H9 (cell line): ENCODE measurements at regions not wholly inside any gene's neighbourhood (a gene's known extent, or its start where the extent isn't known, plus 50 kb on each side); places are given as distances from the start of the nearest gene placed in this dataset.

Source experiments
- DNase-seq: peaks from one replicate; pipeline ENCODE4 v3.0.0-alpha.2; 2017
- H2AFZ ChIP-seq: one replicate; pipeline ENCODE4 v1.6.1; 2013; ENCODE audit warnings: mild to moderate bottlenecking, low read length, control low read depth, moderate library complexity
- H2AK5ac ChIP-seq: 2 replicates; pipeline ENCODE4 v1.6.1; 2013; ENCODE audit warnings: low read length, control low read depth, mixed read lengths; ENCODE audit not compliant: insufficient read length
- H2BK120ac ChIP-seq: one replicate; pipeline ENCODE4 v1.6.1; 2013; ENCODE audit warnings: low read depth, mild to moderate bottlenecking, low read length, control low read depth, inconsistent platforms; ENCODE audit not compliant: poor library complexity, severe bottlenecking
- H2BK12ac ChIP-seq: 2 replicates; pipeline ENCODE4 v1.6.1; 2013; ENCODE audit warnings: low read length, control low read depth, mixed read lengths, low read depth; ENCODE audit not compliant: insufficient read length
- H2BK15ac ChIP-seq: 2 replicates; pipeline ENCODE4 v1.6.1; 2013; ENCODE audit warnings: low read depth, low read length, control low read depth
- H2BK20ac ChIP-seq: one replicate; pipeline ENCODE4 v1.6.1; 2013; ENCODE audit warnings: low read depth, mild to moderate bottlenecking, low read length, control low read depth, inconsistent platforms; ENCODE audit not compliant: poor library complexity, severe bottlenecking
- H2BK5ac ChIP-seq: 2 replicates; pipeline ENCODE4 v1.6.1; 2013; ENCODE audit warnings: low read length, control low read depth, mixed read lengths; ENCODE audit not compliant: insufficient read length
- H3K14ac ChIP-seq: 2 replicates; pipeline ENCODE4 v1.6.1; 2013; ENCODE audit warnings: low read length, control low read depth; ENCODE audit not compliant: insufficient read depth
- H3K18ac ChIP-seq: 2 replicates; pipeline ENCODE4 v1.6.1; 2013; ENCODE audit warnings: low read depth, mild to moderate bottlenecking, mixed read lengths, low read length, control low read depth; ENCODE audit not compliant: insufficient read length
- H3K23ac ChIP-seq: 2 replicates; pipeline ENCODE4 v1.6.1; 2013; ENCODE audit warnings: low read length, control low read depth, mixed read lengths, low read depth; ENCODE audit not compliant: insufficient read length
- H3K23me2 ChIP-seq: 2 replicates; pipeline ENCODE4 v1.6.1; 2013; ENCODE audit warnings: low read depth, mild to moderate bottlenecking, mixed read lengths, low read length, control low read depth; ENCODE audit not compliant: insufficient read length, poor library complexity, severe bottlenecking
- H3K27ac ChIP-seq: 2 replicates; pipeline ENCODE4 v1.5.1; 2013; ENCODE audit warnings: low read length, control low read depth, mixed read lengths, low read depth; ENCODE audit not compliant: insufficient read length
- H3K27me3 ChIP-seq: 2 replicates; pipeline ENCODE4 v1.6.1; 2013; ENCODE audit warnings: low read length, control low read depth, inconsistent platforms; ENCODE audit not compliant: insufficient read depth
- H3K4ac ChIP-seq: 2 replicates; pipeline ENCODE4 v1.6.1; 2013; ENCODE audit warnings: low read depth, mild to moderate bottlenecking, control low read depth, inconsistent platforms, low read length, moderate library complexity
- H3K4me1 ChIP-seq: 2 replicates; pipeline ENCODE4 v1.6.1; 2013; ENCODE audit warnings: low read length, control low read depth, inconsistent platforms; ENCODE audit not compliant: insufficient read depth
- H3K4me2 ChIP-seq: 2 replicates; pipeline ENCODE4 v1.6.1; 2013; ENCODE audit warnings: low read length, control low read depth, mixed read lengths; ENCODE audit not compliant: insufficient read length, insufficient read depth
- H3K56ac ChIP-seq: 2 replicates; pipeline ENCODE4 v1.6.1; 2013; ENCODE audit warnings: low read depth, mild to moderate bottlenecking, mixed read lengths, low read length, control low read depth; ENCODE audit not compliant: insufficient read length
- H3K79me1 ChIP-seq: 2 replicates; pipeline ENCODE4 v1.6.1; 2013; ENCODE audit warnings: low read depth, mild to moderate bottlenecking, moderate library complexity, low read length, control low read depth, inconsistent platforms; ENCODE audit not compliant: insufficient read depth, poor library complexity, severe bottlenecking
- H3K79me2 ChIP-seq: 2 replicates; pipeline ENCODE4 v1.6.1; 2013; ENCODE audit warnings: low read length, control low read depth, inconsistent platforms; ENCODE audit not compliant: insufficient read depth
- H3K9ac ChIP-seq: 2 replicates; pipeline ENCODE4 v1.6.1; 2013; ENCODE audit warnings: low read length, control low read depth, mixed read lengths; ENCODE audit not compliant: insufficient read length; ENCODE audit errors: extremely low read depth
- H3K9me3 ChIP-seq: one replicate; pipeline ENCODE4 v1.6.1; 2013; ENCODE audit warnings: low read depth, low read length, inconsistent platforms; ENCODE audit not compliant: control insufficient read depth
- H3T11ph ChIP-seq: one replicate; pipeline ENCODE4 v1.6.1; 2013; ENCODE audit warnings: mild to moderate bottlenecking, low read length, control low read depth, inconsistent platforms
- H4K20me1 ChIP-seq: one replicate; pipeline ENCODE4 v1.6.1; 2013; ENCODE audit not compliant: control insufficient read depth, insufficient read length, insufficient read depth
- H4K5ac ChIP-seq: 2 replicates; pipeline ENCODE4 v1.6.1; 2013; ENCODE audit warnings: low read depth, mild to moderate bottlenecking, mixed read lengths, low read length, control low read depth; ENCODE audit not compliant: insufficient read length
- H4K8ac ChIP-seq: replicated peaks from 2 replicates; pipeline ENCODE4 v1.6.1; 2013; ENCODE audit warnings: low read length, control low read depth, mixed read lengths, low read depth; ENCODE audit not compliant: insufficient read length
- H4K91ac ChIP-seq: 2 replicates; pipeline ENCODE4 v1.6.1; 2013; ENCODE audit warnings: low read depth, mild to moderate bottlenecking, moderate library complexity, mixed read lengths, low read length, control low read depth; ENCODE audit not compliant: insufficient read length
- H3K27ac Mint-ChIP-seq, 3 experiments: 2 replicates in 2 of 3; 3 replicates in 1 of 3; pipeline ENCODE4 v1.8.0; 2020 to 2021; ENCODE audit warnings: mixed read lengths in 3 of 3, mild to moderate bottlenecking in 1 of 3, moderate library complexity in 1 of 3
- H3K27me3 Mint-ChIP-seq: 2 replicates; pipeline ENCODE4 v1.8.0; 2021; ENCODE audit warnings: low read depth, mild to moderate bottlenecking, moderate library complexity, mixed read lengths
- H3K36me3 Mint-ChIP-seq, 3 experiments: 2 replicates in 2 of 3; 3 replicates in 1 of 3; pipeline ENCODE4 v1.8.0; 2020 to 2021; ENCODE audit warnings: low read depth in 3 of 3, mixed read lengths in 3 of 3; ENCODE audit not compliant: insufficient read depth in 1 of 3
- H3K4me1 Mint-ChIP-seq, 2 experiments: 2 replicates each; pipeline ENCODE4 v1.8.0; 2020; ENCODE audit warnings: mixed read lengths in 2 of 2
- H3K4me3 Mint-ChIP-seq, 2 experiments: 2 replicates in 1 of 2; 3 replicates in 1 of 2; pipeline ENCODE4 v1.8.0; 2020 to 2021; ENCODE audit warnings: mild to moderate bottlenecking in 2 of 2, mixed read lengths in 2 of 2, moderate library complexity in 1 of 2
- H3K9me3 Mint-ChIP-seq, 2 experiments: 2 replicates in 1 of 2; 3 replicates in 1 of 2; pipeline ENCODE4 v1.8.0; 2020; ENCODE audit warnings: mild to moderate bottlenecking in 2 of 2, mixed read lengths in 2 of 2, moderate library complexity in 1 of 2
- WGBS: extraction: QIAGEN DNeasy Blood & Tissue Kit; methylation state at CpG from one replicate; pipeline ENCODE4 v1.1.7; 2013; ENCODE audit warnings: missing lambda C conversion rate, low lambda C conversion rate, mixed read lengths; ENCODE audit not compliant: insufficient read length; ENCODE audit errors: extremely low coverage; 5-methylcytosine and 5-hydroxymethylcytosine counted together
- TF ChIP-seq, protein P1 (sequence below): fragments of 200-600 bp; sonication (generic); conservative IDR thresholded peaks from 3 replicates; pipeline ENCODE4 v1.8.0; 2021; ENCODE audit warnings: antibody characterized with exemption, mild to moderate bottlenecking

DNA sequence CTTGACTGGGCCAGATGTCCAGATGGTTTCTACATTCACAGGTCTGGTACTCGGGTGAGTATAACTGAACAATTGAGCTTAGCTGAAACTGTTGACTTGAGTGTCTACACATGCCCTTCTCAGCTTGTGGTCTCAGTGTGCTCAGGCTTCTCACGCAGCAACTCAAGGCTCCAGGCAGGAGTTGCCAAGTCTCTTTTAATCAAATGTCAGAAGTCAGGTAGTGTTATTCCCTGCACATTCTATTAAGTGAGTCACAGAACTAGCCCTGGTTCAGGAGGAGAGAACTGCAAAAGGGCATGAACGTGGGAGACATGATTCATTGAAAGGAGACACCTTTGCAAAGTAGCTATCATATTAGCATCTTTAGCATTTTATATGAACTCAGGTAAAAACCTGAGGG, 199.3 kb upstream of the ACTBL2 start:
- Mint-ChIP-seq H3K4me1 (peaks cover 2 to 5% of the 10 kb centered on the region in 2 experiments; a peak in 1 of 4 replicates), H3K27ac (0 out of 7 replicates have a peak overlapping the region, but pooled peaks of 1 of the 3 experiments have one; percentile 38), H3K27me3 (no peaks in the 10 kb centered on the region), H3K4me3 (no peak overlapping the region), H3K36me3 (no peaks in the 10 kb centered on the region), H3K9me3 (no peaks in the 10 kb centered on the region)
- Histone ChIP-seq H3K4ac (no peak overlapping the region), H2BK120ac (no peak overlapping the region), H3K79me2 (no peaks in the 10 kb centered on the region), H3K18ac (no peak overlapping the region), H2BK15ac (no peak overlapping the region), H3K9me3 (no peaks in the 10 kb centered on the region), H3K23ac (no peak overlapping the region), H3K27me3 (no peaks in the 10 kb centered on the region), H3K4me1 (no peaks in the 10 kb centered on the region), H2BK20ac (no peak overlapping the region), H3K23me2 (no peaks in the 10 kb centered on the region), H4K91ac (no peak overlapping the region), H3T11ph (no peak overlapping the region), H3K56ac (no peak overlapping the region), H4K8ac (no peak overlapping the region), H2AFZ (no peak overlapping the region), H2BK5ac (no peak overlapping the region), H3K14ac (no peak overlapping the region), H3K27ac (no peak overlapping the region), H4K20me1 (no peaks in the 10 kb centered on the region), H3K4me2 (no peak overlapping the region), H4K5ac (no peak overlapping the region), H3K9ac (no peak overlapping the region), H3K79me1 (no peaks in the 10 kb centered on the region), H2AK5ac (no peak overlapping the region), H2BK12ac (no peak overlapping the region)
- DNase-seq, result no peak
- no CpG with 5 or more reads among the region's 3 CpGs for WGBS
- TF ChIP-seq, protein P1, sequence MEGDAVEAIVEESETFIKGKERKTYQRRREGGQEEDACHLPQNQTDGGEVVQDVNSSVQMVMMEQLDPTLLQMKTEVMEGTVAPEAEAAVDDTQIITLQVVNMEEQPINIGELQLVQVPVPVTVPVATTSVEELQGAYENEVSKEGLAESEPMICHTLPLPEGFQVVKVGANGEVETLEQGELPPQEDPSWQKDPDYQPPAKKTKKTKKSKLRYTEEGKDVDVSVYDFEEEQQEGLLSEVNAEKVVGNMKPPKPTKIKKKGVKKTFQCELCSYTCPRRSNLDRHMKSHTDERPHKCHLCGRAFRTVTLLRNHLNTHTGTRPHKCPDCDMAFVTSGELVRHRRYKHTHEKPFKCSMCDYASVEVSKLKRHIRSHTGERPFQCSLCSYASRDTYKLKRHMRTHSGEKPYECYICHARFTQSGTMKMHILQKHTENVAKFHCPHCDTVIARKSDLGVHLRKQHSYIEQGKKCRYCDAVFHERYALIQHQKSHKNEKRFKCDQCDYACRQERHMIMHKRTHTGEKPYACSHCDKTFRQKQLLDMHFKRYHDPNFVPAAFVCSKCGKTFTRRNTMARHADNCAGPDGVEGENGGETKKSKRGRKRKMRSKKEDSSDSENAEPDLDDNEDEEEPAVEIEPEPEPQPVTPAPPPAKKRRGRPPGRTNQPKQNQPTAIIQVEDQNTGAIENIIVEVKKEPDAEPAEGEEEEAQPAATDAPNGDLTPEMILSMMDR, result no peak
